ENCODE measurements at regions not wholly inside any gene's neighbourhood (a gene's known extent, or its start where the extent isn't known, plus 50 kb on each side); places are given as distances from the start of the nearest gene placed in this dataset.

DNA sequence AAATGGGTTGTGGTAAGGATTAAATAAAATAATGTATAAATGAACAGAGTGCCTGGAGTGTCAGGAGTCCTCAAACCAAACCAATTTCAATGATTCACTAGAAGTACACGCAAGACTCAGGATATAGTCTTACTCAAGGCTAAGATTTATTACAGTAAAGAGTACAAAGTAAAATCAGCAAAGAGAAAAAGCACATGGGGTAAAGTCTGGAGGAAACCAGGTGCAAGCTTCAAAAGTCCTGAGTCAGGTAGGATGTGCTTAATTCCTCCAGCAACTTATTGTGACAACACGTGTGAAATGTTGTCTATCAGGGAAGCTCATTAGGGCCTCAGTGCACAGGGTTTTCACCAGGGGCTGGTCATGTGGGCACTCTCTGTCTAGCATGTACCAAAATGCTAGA, 105.8 kb upstream of the NAP1L1 start:
- H3K27ac ChIP-seq (ENCODE audit: low read depth, low read length): no peak overlapping the region
- H3K4me3 ChIP-seq (ENCODE audit: low read depth, low read length): no peak overlapping the region
- H3K9me3 ChIP-seq (ENCODE audit: control insufficient read depth, insufficient read depth, low read length): no peaks in the 10 kb centered on the region
- no peaks in the 10 kb centered on the region for H3K36me3 ChIP-seq (ENCODE audit: control insufficient read depth, insufficient read depth, low read length)
- H3K4me1 ChIP-seq (ENCODE audit: control insufficient read depth, insufficient read depth, low read length): no peaks in the 10 kb centered on the region
- no peak for DNase-seq (ENCODE audit: low read depth in 4 of 6, low spot score in 6 of 6)
- 86% methylated on average over 1 of the region's 2 CpGs for WGBS (ENCODE audit: insufficient coverage)
- no peaks in the 10 kb centered on the region for H3K27me3 ChIP-seq (ENCODE audit: control insufficient read depth, insufficient read depth, low read length)

DNA sequence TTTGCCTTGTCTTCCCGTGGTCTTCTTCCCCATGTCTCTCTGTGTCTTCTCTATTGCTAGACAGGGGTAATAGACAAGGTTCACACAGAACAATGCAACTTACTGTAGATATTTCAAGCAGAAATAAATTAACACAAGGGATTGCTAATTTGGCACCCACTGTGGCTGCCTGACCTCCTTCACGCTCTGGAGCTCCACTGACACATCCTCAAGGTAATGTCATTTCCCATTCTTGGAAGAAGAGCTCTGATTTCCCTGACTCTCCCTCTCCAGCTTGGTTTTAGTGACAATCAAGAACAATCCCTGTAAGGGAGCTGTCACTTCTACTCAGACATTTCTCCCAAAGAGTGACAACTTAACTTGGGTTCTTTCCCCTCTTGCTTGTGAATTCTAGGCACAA, 105.4 kb upstream of the NAP1L1 start:
- Histone ChIP-seq H3K27ac (ENCODE audit: low read depth, low read length) (no peak overlapping the region), H3K9me3 (ENCODE audit: control insufficient read depth, insufficient read depth, low read length) (no peaks in the 10 kb centered on the region), H3K27me3 (ENCODE audit: control insufficient read depth, insufficient read depth, low read length) (no peaks in the 10 kb centered on the region), H3K4me3 (ENCODE audit: low read depth, low read length) (no peak overlapping the region), H3K4me1 (ENCODE audit: control insufficient read depth, insufficient read depth, low read length) (no peaks in the 10 kb centered on the region), H3K36me3 (ENCODE audit: control insufficient read depth, insufficient read depth, low read length) (no peaks in the 10 kb centered on the region)
- 100% methylated on average over 1 of the region's 2 CpGs for WGBS (ENCODE audit: insufficient coverage)
- no peak for DNase-seq (ENCODE audit: low read depth in 4 of 6, low spot score in 6 of 6)

DNA sequence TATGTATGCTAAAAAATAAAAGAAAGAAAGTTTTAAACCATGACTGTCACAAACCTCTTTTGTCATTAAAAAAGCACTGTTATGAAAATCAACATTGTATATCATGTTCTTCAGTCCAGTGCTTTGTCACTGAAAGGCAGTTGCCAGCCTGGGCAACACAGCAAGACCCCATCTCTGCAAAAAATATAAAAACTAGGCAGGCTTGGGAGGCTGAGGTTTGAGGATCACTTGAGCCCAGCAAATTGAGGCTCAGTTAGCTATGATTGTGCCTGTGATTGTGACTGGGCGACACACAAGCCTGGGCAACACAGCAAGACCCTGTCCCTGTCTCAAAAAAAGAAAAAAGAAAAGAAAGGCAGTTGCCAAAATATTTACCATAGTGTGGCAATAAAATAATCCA, 102.7 kb upstream of the NAP1L1 start:
- Histone ChIP-seq H3K27ac (ENCODE audit: low read depth, low read length) (no peak overlapping the region), H3K9me3 (ENCODE audit: control insufficient read depth, insufficient read depth, low read length) (no peaks in the 10 kb centered on the region), H3K27me3 (ENCODE audit: control insufficient read depth, insufficient read depth, low read length) (no peaks in the 10 kb centered on the region), H3K4me3 (ENCODE audit: low read depth, low read length) (no peak overlapping the region), H3K36me3 (ENCODE audit: control insufficient read depth, insufficient read depth, low read length) (no peaks in the 10 kb centered on the region), H3K4me1 (ENCODE audit: control insufficient read depth, insufficient read depth, low read length) (no peaks in the 10 kb centered on the region)
- WGBS (ENCODE audit: insufficient coverage): no CpG with 5 or more reads among the region's 1 CpG
- DNase-seq (ENCODE audit: low read depth in 4 of 6, low spot score in 6 of 6): no peak

DNA sequence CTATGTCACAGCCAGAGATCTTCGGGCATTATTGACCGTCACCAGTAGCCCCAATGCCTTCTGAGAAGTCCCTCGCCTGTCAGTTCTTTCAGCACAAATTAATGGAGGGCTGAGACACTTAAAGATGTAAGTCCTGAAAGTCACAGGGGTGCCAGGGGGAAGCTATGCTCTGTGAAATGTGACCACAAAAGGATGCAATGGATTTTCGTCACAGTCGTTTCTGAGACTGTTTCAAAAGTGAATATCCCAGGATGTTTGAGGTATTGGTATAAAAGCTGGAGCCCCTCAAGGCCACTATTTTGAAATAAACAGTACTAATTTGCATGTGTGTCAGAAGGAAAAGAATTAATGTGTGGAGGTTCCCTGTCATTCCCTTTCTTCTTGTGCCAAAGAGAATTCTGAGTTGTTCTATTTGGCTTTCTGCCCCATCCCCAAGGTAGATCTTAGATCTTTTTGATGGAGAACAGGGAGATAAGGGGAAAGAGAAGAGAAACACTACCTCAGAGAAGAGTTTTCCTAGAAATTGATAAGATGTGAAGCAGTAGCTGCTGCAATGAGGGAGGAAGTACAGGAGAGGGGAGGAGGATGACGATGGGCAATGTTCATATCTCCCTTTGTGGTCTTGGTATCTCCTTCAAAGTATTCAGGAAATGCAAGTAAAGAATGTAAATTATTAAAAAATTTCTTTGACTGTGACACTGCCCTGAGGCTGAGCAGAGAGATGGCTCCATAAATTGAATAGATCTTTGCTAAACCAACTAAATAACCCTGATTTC, 101.8 kb upstream of the NAP1L1 start:
- Histone ChIP-seq H3K27me3 (ENCODE audit: control insufficient read depth, insufficient read depth, low read length) (no peaks in the 10 kb centered on the region), H3K4me1 (ENCODE audit: control insufficient read depth, insufficient read depth, low read length) (no peaks in the 10 kb centered on the region), H3K4me3 (ENCODE audit: low read depth, low read length) (no peak overlapping the region), H3K27ac (ENCODE audit: low read depth, low read length) (no peak overlapping the region), H3K9me3 (ENCODE audit: control insufficient read depth, insufficient read depth, low read length) (no peaks in the 10 kb centered on the region), H3K36me3 (ENCODE audit: control insufficient read depth, insufficient read depth, low read length) (no peaks in the 10 kb centered on the region)
- 54% methylated on average over 5 of the region's 6 CpGs for WGBS (ENCODE audit: insufficient coverage)
- DNase-seq (ENCODE audit: low read depth in 4 of 6, low spot score in 6 of 6): no peak

DNA sequence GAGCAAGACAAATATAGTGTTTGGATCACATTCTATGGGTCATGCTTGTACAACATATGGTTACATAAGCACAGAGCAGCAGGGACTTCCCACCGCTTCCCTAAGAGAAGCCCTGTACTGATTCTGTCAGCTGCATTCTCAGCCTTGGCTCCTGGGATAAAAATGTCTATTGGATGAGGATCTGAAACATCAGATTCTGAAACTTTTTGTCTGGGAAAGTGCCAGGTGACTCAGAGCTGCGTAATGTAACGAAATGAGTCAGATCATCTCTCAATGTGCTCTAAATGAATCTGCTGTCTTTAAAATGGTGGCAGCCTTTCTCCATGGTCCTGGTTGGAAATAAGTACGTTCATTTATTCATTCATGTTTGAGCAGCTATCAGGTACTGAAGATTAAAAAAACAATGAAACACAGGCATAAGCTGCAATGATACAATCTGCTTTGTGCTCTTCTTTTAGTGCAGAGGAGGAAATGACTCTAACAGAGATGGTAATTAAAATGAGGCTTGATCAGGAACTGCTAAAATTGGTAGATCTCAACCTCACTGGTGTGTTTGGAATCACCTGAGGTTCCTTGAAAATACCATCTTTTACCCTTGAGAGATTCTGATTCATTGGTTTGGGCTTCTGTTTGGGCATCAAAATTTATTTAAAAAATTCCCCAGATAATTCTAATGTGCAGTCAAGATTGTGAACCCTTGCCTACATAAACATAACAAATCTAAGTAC, 99.1 kb upstream of the NAP1L1 start:
- Histone ChIP-seq H3K27ac (ENCODE audit: low read depth, low read length) (no peak overlapping the region), H3K36me3 (ENCODE audit: control insufficient read depth, insufficient read depth, low read length) (no peaks in the 10 kb centered on the region), H3K4me1 (ENCODE audit: control insufficient read depth, insufficient read depth, low read length) (no peaks in the 10 kb centered on the region), H3K27me3 (ENCODE audit: control insufficient read depth, insufficient read depth, low read length) (no peaks in the 10 kb centered on the region), H3K9me3 (ENCODE audit: control insufficient read depth, insufficient read depth, low read length) (no peaks in the 10 kb centered on the region), H3K4me3 (ENCODE audit: low read depth, low read length) (no peak overlapping the region)
- WGBS (ENCODE audit: insufficient coverage): 65% methylated on average over 4 of the region's 4 CpGs
- DNase-seq (ENCODE audit: low read depth in 4 of 6, low spot score in 6 of 6): peak in 1 of 6 donors; percentile 22

DNA sequence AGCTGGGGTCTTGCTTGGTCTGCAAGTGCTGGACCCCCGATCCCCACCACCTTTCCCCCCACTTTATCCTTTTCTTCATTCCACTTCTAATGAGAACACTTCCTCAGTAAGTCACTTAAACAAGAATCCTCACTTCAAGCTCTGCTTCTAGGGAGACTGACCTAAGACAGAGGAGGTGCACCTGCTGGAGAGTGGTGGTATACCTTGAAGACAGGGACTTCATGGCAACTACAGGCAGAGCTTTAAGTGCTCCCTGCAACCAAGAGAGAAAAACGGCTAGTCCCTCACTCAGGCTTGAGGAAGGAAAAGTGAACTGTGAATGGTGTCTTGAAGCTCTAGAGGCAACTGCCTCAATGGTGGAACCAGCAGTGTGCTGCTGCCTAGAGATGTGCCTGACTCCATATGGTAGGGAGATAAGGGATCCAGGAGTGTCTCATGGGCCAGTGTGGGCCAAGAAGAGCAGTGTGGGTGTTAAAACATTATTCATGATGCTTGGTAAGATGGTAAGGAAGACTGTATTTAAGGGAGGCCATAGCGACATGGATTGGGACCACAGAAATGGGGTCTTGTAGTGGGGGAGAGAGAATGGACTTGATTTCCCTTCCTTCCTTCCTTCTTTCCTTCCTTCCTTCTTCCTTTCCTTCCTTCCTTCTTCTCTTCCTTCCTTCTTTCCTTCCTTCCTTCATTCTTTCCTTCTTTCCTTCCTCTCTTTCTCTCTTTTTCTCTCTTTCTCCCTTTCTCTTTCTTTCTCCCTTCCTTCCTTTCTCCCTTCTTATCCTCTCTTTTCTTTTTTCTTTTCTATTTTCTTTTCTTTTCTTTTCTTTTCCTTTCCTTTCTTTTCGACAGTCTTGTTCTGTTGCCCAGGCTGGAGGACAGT, 96.2 kb upstream of the NAP1L1 start:
- no peak overlapping the region for H3K4me3 ChIP-seq (ENCODE audit: low read depth, low read length)
- WGBS (ENCODE audit: insufficient coverage): 88% methylated on average over 2 of the region's 4 CpGs
- no peaks in the 10 kb centered on the region for H3K9me3 ChIP-seq (ENCODE audit: control insufficient read depth, insufficient read depth, low read length)
- no peaks in the 10 kb centered on the region for H3K27me3 ChIP-seq (ENCODE audit: control insufficient read depth, insufficient read depth, low read length)
- H3K36me3 ChIP-seq (ENCODE audit: control insufficient read depth, insufficient read depth, low read length): no peaks in the 10 kb centered on the region
- H3K4me1 ChIP-seq (ENCODE audit: control insufficient read depth, insufficient read depth, low read length): no peaks in the 10 kb centered on the region
- H3K27ac ChIP-seq (ENCODE audit: low read depth, low read length): no peak overlapping the region
- no peak for DNase-seq (ENCODE audit: low read depth in 4 of 6, low spot score in 6 of 6)

DNA sequence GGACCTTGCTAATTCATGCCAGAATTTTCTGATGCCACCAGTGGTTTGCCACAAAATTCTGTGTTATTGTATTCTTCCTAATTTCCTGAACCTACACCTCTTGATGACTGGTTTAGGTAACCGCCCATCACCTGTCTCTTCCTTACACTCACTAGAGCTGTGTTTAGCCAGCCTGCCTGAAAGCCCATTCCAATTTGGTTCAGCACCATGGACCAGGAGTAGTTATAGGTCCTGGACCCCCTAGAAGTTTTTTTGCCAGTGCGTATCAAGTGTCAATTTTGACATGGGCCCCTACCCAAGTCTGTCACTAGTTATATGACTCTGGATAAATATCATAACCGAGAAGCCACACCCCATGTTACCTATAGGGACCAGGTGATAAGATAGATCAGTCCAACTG, 94.0 kb upstream of the NAP1L1 start:
- Histone ChIP-seq H3K36me3 (ENCODE audit: control insufficient read depth, insufficient read depth, low read length) (no peaks in the 10 kb centered on the region), H3K27ac (ENCODE audit: low read depth, low read length) (no peak overlapping the region), H3K9me3 (ENCODE audit: control insufficient read depth, insufficient read depth, low read length) (no peaks in the 10 kb centered on the region), H3K4me3 (ENCODE audit: low read depth, low read length) (no peak overlapping the region), H3K4me1 (ENCODE audit: control insufficient read depth, insufficient read depth, low read length) (no peaks in the 10 kb centered on the region), H3K27me3 (ENCODE audit: control insufficient read depth, insufficient read depth, low read length) (no peaks in the 10 kb centered on the region)
- DNase-seq (ENCODE audit: low read depth in 4 of 6, low spot score in 6 of 6): no peak
- 100% methylated on average over 1 of the region's 3 CpGs for WGBS (ENCODE audit: insufficient coverage)

DNA sequence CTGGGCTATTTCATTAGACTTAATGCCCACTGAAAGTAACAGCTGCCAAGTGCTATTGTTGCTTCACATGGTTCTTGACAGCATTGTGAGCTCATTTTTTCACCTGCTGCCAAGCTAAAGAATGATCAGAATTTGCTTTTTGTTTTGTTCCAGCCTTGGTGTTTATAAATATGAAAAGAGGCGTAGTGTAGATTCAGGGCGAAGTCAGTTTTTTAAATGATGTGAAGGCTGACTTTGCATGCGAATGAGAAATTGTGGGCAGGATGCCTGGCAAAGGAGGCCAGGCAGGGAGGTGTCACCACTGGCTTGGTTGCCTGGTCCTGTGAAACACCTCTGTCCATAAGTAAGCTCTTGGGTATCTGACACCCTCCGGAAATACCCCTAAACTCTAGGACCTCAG, 93.3 kb upstream of the NAP1L1 start:
- Histone ChIP-seq H3K27me3 (ENCODE audit: control insufficient read depth, insufficient read depth, low read length) (no peaks in the 10 kb centered on the region), H3K4me3 (ENCODE audit: low read depth, low read length) (no peak overlapping the region), H3K36me3 (ENCODE audit: control insufficient read depth, insufficient read depth, low read length) (no peaks in the 10 kb centered on the region), H3K27ac (ENCODE audit: low read depth, low read length) (no peak overlapping the region), H3K4me1 (ENCODE audit: control insufficient read depth, insufficient read depth, low read length) (no peaks in the 10 kb centered on the region), H3K9me3 (ENCODE audit: control insufficient read depth, insufficient read depth, low read length) (no peaks in the 10 kb centered on the region)
- WGBS (ENCODE audit: insufficient coverage): 78% methylated on average over 4 of the region's 4 CpGs
- no peak for DNase-seq (ENCODE audit: low read depth in 4 of 6, low spot score in 6 of 6)

DNA sequence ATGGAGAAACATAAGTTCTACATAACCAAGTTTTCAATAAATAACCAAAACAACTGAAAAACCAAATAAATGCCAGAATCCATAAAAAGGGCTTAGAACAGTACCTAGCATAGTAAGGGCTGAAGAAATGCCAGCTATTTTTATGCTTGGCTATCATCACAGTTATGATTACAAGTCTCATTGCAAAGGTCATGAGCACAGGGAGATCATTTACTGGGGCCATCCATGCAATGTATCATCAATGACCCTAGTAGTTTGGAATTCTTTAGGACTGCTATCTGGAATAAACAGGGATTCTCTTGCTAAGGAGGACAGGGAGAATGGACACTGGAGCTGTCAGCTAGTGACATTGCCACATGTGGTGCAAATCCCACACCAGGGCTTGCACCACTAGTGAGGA, 92.5 kb upstream of the NAP1L1 start:
- Histone ChIP-seq H3K27me3 (ENCODE audit: control insufficient read depth, insufficient read depth, low read length) (no peaks in the 10 kb centered on the region), H3K36me3 (ENCODE audit: control insufficient read depth, insufficient read depth, low read length) (no peaks in the 10 kb centered on the region), H3K27ac (ENCODE audit: low read depth, low read length) (no peak overlapping the region), H3K4me1 (ENCODE audit: control insufficient read depth, insufficient read depth, low read length) (no peaks in the 10 kb centered on the region), H3K9me3 (ENCODE audit: control insufficient read depth, insufficient read depth, low read length) (no peaks in the 10 kb centered on the region), H3K4me3 (ENCODE audit: low read depth, low read length) (no peak overlapping the region)
- DNase-seq (ENCODE audit: low read depth in 4 of 6, low spot score in 6 of 6): no peak
